ENCODE measurements at regions not wholly inside any gene's neighbourhood (a gene's known extent, or its start where the extent isn't known, plus 50 kb on each side); places are given as distances from the start of the nearest gene placed in this dataset.

GRCh38 chr10:10830293-10830986, 187.2 kb upstream of the CELF2 start:
- no peak for DNase-seq

GRCh38 chr10:10831085-10831484, 186.6 kb upstream of the CELF2 start:
- DNase-seq: no peak

GRCh38 chr10:10833955-10834354, 183.7 kb upstream of the CELF2 start:
- DNase-seq: no peak

GRCh38 chr10:10844251-10844650, 173.4 kb upstream of the CELF2 start:
- no peak for DNase-seq

- no peak for DNase-seq
These were observed 172.5 kb upstream of the CELF2 start for GRCh38 chr10:10845185-10845584.

GRCh38 chr10:10845826-10846503, 171.7 kb upstream of the CELF2 start:
- DNase-seq: no peak

GRCh38 chr10:10846504-10846900, 171.2 kb upstream of the CELF2 start:
- DNase-seq: no peak

GRCh38 chr10:10847387-10847786, 170.3 kb upstream of the CELF2 start:
- no peak for DNase-seq

GRCh38 chr10:10848488-10849111, 169.1 kb upstream of the CELF2 start:
- DNase-seq: no peak

- no peak for DNase-seq
These were observed 168.4 kb upstream of the CELF2 start for GRCh38 chr10:10849306-10849705.

GRCh38 chr10:10850214-10850613, 167.5 kb upstream of the CELF2 start:
- DNase-seq: no peak

GRCh38 chr10:10852464-10852863, 165.2 kb upstream of the CELF2 start:
- DNase-seq: no peak

- no peak for DNase-seq
These were observed 163.7 kb upstream of the CELF2 start for GRCh38 chr10:10853954-10854353.

- DNase-seq: no peak
These were observed 162.9 kb upstream of the CELF2 start for GRCh38 chr10:10854725-10855124.

GRCh38 chr10:10855151-10855581, 162.5 kb upstream of the CELF2 start:
- no peak for DNase-seq

- DNase-seq: no peak
These were observed 157.2 kb upstream of the CELF2 start for GRCh38 chr10:10860455-10860976.

- no peak for DNase-seq
These were observed 152.4 kb upstream of the CELF2 start for GRCh38 chr10:10865303-10865702.

- DNase-seq: no peak
These were observed 151.8 kb upstream of the CELF2 start for GRCh38 chr10:10865913-10866312.

GRCh38 chr10:10869592-10869991, 148.1 kb upstream of the CELF2 start:
- no peak for DNase-seq

- DNase-seq: no peak
These were observed 147.0 kb upstream of the CELF2 start for GRCh38 chr10:10870523-10871241.

GRCh38 chr10:10871352-10871751, 146.3 kb upstream of the CELF2 start:
- DNase-seq: no peak

- DNase-seq: no peak
These were observed 145.5 kb upstream of the CELF2 start for GRCh38 chr10:10872035-10872673.

GRCh38 chr10:10872764-10873163, 144.9 kb upstream of the CELF2 start:
- no peak for DNase-seq
